GM23338 (cell line): ENCODE measurements at regions not wholly inside any gene's neighbourhood (a gene's known extent, or its start where the extent isn't known, plus 50 kb on each side); places are given as distances from the start of the nearest gene placed in this dataset.

Source experiments
- ATAC-seq: fragments of 200-7000 bp; cut with Tn5 transposase; 3 replicates; pipeline ENCODE4 v1.9.1; 2020
- DNase-seq: peaks from one replicate; pipeline ENCODE4 v3.0.0-alpha.2; 2015; ENCODE audit warnings: low spot score
- H2AFZ ChIP-seq: fragments of 200-600 bp; sonication (generic); 2 replicates; pipeline ENCODE4 v1.8.0; 2016; ENCODE audit warnings: antibody characterized with exemption, mild to moderate bottlenecking, moderate library complexity
- H3F3A ChIP-seq: fragments of 200-600 bp; sonication (generic); replicated peaks from 2 replicates; pipeline ENCODE4 v1.8.0; 2017; ENCODE audit warnings: antibody characterized with exemption, mixed run types, low read depth
- H3K27ac ChIP-seq: fragments of 200-600 bp; sonication (generic); 2 replicates; pipeline ENCODE4 v1.6.1; 2016; ENCODE audit warnings: low read depth
- H3K27me3 ChIP-seq: fragments of 200-600 bp; sonication (generic); 2 replicates; pipeline ENCODE4 v1.8.0; 2016; ENCODE audit warnings: mild to moderate bottlenecking, mixed run types, moderate library complexity; ENCODE audit not compliant: insufficient read depth
- H3K36me3 ChIP-seq: fragments of 200-600 bp; sonication (generic); 2 replicates; pipeline ENCODE4 v1.8.0; 2016; ENCODE audit warnings: mild to moderate bottlenecking; ENCODE audit not compliant: insufficient read depth
- H3K4me1 ChIP-seq: fragments of 200-600 bp; sonication (generic); 2 replicates; pipeline ENCODE4 v1.8.0; 2016; ENCODE audit warnings: mild to moderate bottlenecking, moderate library complexity; ENCODE audit not compliant: insufficient read depth
- H3K4me2 ChIP-seq: fragments of 200-600 bp; sonication (generic); 2 replicates; pipeline ENCODE4 v1.7.1; 2017; ENCODE audit warnings: mixed run types
- H3K4me3 ChIP-seq: fragments of 200-600 bp; sonication (generic); 2 replicates; pipeline ENCODE4 v1.6.1; 2016; ENCODE audit warnings: mixed run types
- H3K79me2 ChIP-seq: fragments of 200-600 bp; sonication (generic); replicated peaks from 2 replicates; pipeline ENCODE4 v1.8.0; 2017; ENCODE audit warnings: mild to moderate bottlenecking; ENCODE audit not compliant: insufficient read depth
- H3K9me2 ChIP-seq: fragments of 200-600 bp; sonication (generic); 2 replicates; pipeline ENCODE4 v1.8.0; 2017; ENCODE audit not compliant: insufficient read depth
- H4K20me1 ChIP-seq: fragments of 200-600 bp; sonication (generic); replicated peaks from 2 replicates; pipeline ENCODE4 v1.8.0; 2017; ENCODE audit warnings: mild to moderate bottlenecking; ENCODE audit not compliant: insufficient read depth
- H3K27ac Mint-ChIP-seq: 2 replicates; pipeline ENCODE4 v1.8.0; 2020; ENCODE audit warnings: inconsistent platforms, mild to moderate bottlenecking, moderate library complexity, mixed read lengths
- H3K27me3 Mint-ChIP-seq: 3 replicates; pipeline ENCODE4 v1.8.0; 2022; ENCODE audit warnings: low read depth, mild to moderate bottlenecking, moderate library complexity, mixed read lengths, inconsistent platforms; ENCODE audit not compliant: insufficient read depth, poor library complexity
- H3K36me3 Mint-ChIP-seq: 3 replicates; pipeline ENCODE4 v1.8.0; 2021; ENCODE audit warnings: low read depth, mild to moderate bottlenecking, inconsistent platforms, moderate library complexity, mixed read lengths
- H3K4me1 Mint-ChIP-seq: 3 replicates; pipeline ENCODE4 v1.8.0; 2020; ENCODE audit warnings: mild to moderate bottlenecking, inconsistent platforms, mixed read lengths
- H3K4me3 Mint-ChIP-seq: 3 replicates; pipeline ENCODE4 v1.8.0; 2021; ENCODE audit warnings: moderate library complexity, mild to moderate bottlenecking, inconsistent platforms, mixed read lengths
- H3K9me3 Mint-ChIP-seq: 3 replicates; pipeline ENCODE4 v1.8.0; 2020; ENCODE audit warnings: moderate library complexity, mild to moderate bottlenecking, inconsistent platforms, mixed read lengths
- CREB1 ChIP-seq: fragments of 250-450 bp; sonication (Bioruptor Pico); IDR thresholded peaks from 2 replicates; pipeline ENCODE4 v1.5.0; 2020; ENCODE audit warnings: low read depth, mild to moderate bottlenecking, moderate library complexity
- EZH2 ChIP-seq: fragments of 200-600 bp; sonication (generic); IDR thresholded peaks from one replicate; pipeline ENCODE4 v1.8.0; 2017; ENCODE audit warnings: antibody characterized with exemption, mild to moderate bottlenecking, low read depth; ENCODE audit not compliant: unreplicated experiment
- EZH2phosphoT487 ChIP-seq: fragments of 200-600 bp; sonication (generic); IDR thresholded peaks from one replicate; pipeline ENCODE4 v1.8.1; 2018; ENCODE audit warnings: antibody characterized with exemption; ENCODE audit not compliant: unreplicated experiment
- JUNB ChIP-seq: IDR thresholded peaks from one replicate; pipeline ENCODE4 v1.6.1; 2016; ENCODE audit warnings: antibody characterized with exemption; ENCODE audit not compliant: unreplicated experiment
- NANOG ChIP-seq: IDR thresholded peaks from 2 replicates; pipeline ENCODE4 v1.6.1; 2016; ENCODE audit warnings: antibody characterized with exemption, borderline replicate concordance
- POLR2AphosphoS5 ChIP-seq: IDR thresholded peaks from 2 replicates; pipeline ENCODE4 v1.6.1; 2016; ENCODE audit warnings: antibody characterized with exemption, low read depth
- STAT1 ChIP-seq: IDR thresholded peaks from one replicate; pipeline ENCODE4 v1.6.1; 2016; ENCODE audit warnings: antibody characterized with exemption; ENCODE audit not compliant: unreplicated experiment
- ZNF114 ChIP-seq: fragments of 250-450 bp; sonication (Bioruptor Pico); IDR thresholded peaks from 2 replicates; pipeline ENCODE4 v1.5.0; 2020; ENCODE audit warnings: mild to moderate bottlenecking, moderate library complexity
- ZNF331 ChIP-seq: fragments of 250-450 bp; sonication (Bioruptor Pico); IDR thresholded peaks from 2 replicates; pipeline ENCODE4 v1.5.0; 2020; ENCODE audit warnings: low read depth, mild to moderate bottlenecking, moderate library complexity
- TF ChIP-seq, protein P1 (sequence below): fragments of 250-450 bp; sonication (Bioruptor Pico); IDR thresholded peaks from 2 replicates; pipeline ENCODE4 v1.5.0; 2020; ENCODE audit warnings: mild to moderate bottlenecking, moderate library complexity
- TF ChIP-seq, protein P2 (sequence below), 2 experiments: fragments of 200-600 bp in 1 of 2; sonication (generic) in 1 of 2; conservative IDR thresholded peaks; 2 replicates each; pipeline versions ENCODE4 v1.5.1 to v1.6.1; 2016 to 2017; ENCODE audit warnings: antibody characterized with exemption in 2 of 2, low read depth in 2 of 2, mild to moderate bottlenecking in 2 of 2, moderate library complexity in 1 of 2
- TF ChIP-seq, protein P3 (sequence below): IDR thresholded peaks from one replicate; pipeline ENCODE4 v1.6.1; 2018; ENCODE audit warnings: antibody characterized with exemption; ENCODE audit not compliant: unreplicated experiment
- TF ChIP-seq, protein P4 (sequence below): IDR thresholded peaks from 2 replicates; pipeline ENCODE4 v1.6.1; 2016; ENCODE audit warnings: antibody characterized with exemption

DNA sequence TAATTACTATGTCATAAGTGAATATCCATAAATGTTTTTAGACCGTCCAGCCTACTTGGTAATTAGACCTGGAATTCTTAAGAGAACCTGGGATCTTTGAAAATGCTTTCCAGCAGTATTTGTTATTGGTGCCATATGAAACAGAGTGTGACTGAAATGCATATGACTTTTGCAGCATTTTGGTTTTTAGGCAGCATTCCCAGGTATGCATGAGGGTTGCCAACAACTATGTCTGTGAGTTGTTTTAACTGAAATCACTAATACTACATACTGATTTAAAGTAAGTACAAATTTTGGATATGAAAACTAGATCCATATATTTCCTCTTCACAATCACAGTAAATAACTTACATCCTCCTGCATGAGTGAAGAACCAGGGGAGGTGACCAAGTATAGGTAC, 437.7 kb upstream of the FAR2 start:
- H3K4me2 ChIP-seq = no peak overlapping the region
- H3K9me2 ChIP-seq = peaks cover 4% of the 10 kb centered on the region; the same call in 1 of the 2 replicates
- no peaks in the 10 kb centered on the region for H3K27me3 ChIP-seq
- no peaks in the 10 kb centered on the region for H3K79me2 ChIP-seq
- DNase-seq (no peak), ATAC-seq (no peak)
- H2AFZ ChIP-seq = no peak overlapping the region
- Mint-ChIP-seq H3K4me3 (no peak overlapping the region), H3K4me1 (no peaks in the 10 kb centered on the region), H3K27me3 (peaks cover 2% of the 10 kb centered on the region), H3K27ac (no peak overlapping the region), H3K36me3 (no peaks in the 10 kb centered on the region), H3K9me3 (no peaks in the 10 kb centered on the region)
- no peaks in the 10 kb centered on the region for H3K36me3 ChIP-seq
- H3K4me3 ChIP-seq = no peak overlapping the region
- H3K4me1 ChIP-seq = no peaks in the 10 kb centered on the region
- no peak overlapping the region for H3K27ac ChIP-seq
- no peaks in the 10 kb centered on the region for H3F3A ChIP-seq
- H4K20me1 ChIP-seq = no peaks in the 10 kb centered on the region
- TF ChIP-seq, protein P1, sequence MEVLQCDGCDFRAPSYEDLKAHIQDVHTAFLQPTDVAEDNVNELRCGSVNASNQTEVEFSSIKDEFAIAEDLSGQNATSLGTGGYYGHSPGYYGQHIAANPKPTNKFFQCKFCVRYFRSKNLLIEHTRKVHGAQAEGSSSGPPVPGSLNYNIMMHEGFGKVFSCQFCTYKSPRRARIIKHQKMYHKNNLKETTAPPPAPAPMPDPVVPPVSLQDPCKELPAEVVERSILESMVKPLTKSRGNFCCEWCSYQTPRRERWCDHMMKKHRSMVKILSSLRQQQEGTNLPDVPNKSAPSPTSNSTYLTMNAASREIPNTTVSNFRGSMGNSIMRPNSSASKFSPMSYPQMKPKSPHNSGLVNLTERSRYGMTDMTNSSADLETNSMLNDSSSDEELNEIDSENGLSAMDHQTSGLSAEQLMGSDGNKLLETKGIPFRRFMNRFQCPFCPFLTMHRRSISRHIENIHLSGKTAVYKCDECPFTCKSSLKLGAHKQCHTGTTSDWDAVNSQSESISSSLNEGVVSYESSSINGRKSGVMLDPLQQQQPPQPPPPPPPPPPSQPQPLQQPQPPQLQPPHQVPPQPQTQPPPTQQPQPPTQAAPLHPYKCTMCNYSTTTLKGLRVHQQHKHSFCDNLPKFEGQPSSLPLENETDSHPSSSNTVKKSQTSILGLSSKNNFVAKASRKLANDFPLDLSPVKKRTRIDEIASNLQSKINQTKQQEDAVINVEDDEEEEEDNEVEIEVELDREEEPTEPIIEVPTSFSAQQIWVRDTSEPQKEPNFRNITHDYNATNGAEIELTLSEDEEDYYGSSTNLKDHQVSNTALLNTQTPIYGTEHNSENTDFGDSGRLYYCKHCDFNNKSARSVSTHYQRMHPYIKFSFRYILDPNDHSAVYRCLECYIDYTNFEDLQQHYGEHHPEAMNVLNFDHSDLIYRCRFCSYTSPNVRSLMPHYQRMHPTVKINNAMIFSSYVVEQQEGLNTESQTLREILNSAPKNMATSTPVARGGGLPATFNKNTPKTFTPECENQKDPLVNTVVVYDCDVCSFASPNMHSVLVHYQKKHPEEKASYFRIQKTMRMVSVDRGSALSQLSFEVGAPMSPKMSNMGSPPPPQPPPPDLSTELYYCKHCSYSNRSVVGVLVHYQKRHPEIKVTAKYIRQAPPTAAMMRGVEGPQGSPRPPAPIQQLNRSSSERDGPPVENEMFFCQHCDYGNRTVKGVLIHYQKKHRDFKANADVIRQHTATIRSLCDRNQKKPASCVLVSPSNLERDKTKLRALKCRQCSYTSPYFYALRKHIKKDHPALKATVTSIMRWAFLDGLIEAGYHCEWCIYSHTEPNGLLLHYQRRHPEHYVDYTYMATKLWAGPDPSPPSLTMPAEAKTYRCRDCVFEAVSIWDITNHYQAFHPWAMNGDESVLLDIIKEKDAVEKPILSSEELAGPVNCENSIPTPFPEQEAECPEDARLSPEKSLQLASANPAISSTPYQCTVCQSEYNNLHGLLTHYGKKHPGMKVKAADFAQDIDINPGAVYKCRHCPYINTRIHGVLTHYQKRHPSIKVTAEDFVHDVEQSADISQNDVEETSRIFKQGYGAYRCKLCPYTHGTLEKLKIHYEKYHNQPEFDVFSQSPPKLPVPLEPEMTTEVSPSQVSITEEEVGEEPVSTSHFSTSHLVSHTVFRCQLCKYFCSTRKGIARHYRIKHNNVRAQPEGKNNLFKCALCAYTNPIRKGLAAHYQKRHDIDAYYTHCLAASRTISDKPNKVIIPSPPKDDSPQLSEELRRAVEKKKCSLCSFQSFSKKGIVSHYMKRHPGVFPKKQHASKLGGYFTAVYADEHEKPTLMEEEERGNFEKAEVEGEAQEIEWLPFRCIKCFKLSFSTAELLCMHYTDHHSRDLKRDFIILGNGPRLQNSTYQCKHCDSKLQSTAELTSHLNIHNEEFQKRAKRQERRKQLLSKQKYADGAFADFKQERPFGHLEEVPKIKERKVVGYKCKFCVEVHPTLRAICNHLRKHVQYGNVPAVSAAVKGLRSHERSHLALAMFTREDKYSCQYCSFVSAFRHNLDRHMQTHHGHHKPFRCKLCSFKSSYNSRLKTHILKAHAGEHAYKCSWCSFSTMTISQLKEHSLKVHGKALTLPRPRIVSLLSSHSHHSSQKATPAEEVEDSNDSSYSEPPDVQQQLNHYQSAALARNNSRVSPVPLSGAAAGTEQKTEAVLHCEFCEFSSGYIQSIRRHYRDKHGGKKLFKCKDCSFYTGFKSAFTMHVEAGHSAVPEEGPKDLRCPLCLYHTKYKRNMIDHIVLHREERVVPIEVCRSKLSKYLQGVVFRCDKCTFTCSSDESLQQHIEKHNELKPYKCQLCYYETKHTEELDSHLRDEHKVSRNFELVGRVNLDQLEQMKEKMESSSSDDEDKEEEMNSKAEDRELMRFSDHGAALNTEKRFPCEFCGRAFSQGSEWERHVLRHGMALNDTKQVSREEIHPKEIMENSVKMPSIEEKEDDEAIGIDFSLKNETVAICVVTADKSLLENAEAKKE (CRISPR knock-in tag) = no peak
- TF ChIP-seq STAT1 (no peak), ZNF114 (CRISPR knock-in tag) (no peak), CREB1 (CRISPR knock-in tag) (no peak), ZNF331 (no peak), NANOG (no peak), POLR2AphosphoS5 (no peak), EZH2phosphoT487 (no peak), EZH2 (no peak), JUNB (no peak)
- TF ChIP-seq, protein P2, sequence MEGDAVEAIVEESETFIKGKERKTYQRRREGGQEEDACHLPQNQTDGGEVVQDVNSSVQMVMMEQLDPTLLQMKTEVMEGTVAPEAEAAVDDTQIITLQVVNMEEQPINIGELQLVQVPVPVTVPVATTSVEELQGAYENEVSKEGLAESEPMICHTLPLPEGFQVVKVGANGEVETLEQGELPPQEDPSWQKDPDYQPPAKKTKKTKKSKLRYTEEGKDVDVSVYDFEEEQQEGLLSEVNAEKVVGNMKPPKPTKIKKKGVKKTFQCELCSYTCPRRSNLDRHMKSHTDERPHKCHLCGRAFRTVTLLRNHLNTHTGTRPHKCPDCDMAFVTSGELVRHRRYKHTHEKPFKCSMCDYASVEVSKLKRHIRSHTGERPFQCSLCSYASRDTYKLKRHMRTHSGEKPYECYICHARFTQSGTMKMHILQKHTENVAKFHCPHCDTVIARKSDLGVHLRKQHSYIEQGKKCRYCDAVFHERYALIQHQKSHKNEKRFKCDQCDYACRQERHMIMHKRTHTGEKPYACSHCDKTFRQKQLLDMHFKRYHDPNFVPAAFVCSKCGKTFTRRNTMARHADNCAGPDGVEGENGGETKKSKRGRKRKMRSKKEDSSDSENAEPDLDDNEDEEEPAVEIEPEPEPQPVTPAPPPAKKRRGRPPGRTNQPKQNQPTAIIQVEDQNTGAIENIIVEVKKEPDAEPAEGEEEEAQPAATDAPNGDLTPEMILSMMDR (conservative IDR thresholded peaks at IDR 0.05; ENCODE audit: low read depth in 2 of 2) = no peak
- TF ChIP-seq, protein P3, sequence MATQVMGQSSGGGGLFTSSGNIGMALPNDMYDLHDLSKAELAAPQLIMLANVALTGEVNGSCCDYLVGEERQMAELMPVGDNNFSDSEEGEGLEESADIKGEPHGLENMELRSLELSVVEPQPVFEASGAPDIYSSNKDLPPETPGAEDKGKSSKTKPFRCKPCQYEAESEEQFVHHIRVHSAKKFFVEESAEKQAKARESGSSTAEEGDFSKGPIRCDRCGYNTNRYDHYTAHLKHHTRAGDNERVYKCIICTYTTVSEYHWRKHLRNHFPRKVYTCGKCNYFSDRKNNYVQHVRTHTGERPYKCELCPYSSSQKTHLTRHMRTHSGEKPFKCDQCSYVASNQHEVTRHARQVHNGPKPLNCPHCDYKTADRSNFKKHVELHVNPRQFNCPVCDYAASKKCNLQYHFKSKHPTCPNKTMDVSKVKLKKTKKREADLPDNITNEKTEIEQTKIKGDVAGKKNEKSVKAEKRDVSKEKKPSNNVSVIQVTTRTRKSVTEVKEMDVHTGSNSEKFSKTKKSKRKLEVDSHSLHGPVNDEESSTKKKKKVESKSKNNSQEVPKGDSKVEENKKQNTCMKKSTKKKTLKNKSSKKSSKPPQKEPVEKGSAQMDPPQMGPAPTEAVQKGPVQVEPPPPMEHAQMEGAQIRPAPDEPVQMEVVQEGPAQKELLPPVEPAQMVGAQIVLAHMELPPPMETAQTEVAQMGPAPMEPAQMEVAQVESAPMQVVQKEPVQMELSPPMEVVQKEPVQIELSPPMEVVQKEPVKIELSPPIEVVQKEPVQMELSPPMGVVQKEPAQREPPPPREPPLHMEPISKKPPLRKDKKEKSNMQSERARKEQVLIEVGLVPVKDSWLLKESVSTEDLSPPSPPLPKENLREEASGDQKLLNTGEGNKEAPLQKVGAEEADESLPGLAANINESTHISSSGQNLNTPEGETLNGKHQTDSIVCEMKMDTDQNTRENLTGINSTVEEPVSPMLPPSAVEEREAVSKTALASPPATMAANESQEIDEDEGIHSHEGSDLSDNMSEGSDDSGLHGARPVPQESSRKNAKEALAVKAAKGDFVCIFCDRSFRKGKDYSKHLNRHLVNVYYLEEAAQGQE = no peak
- TF ChIP-seq, protein P4, sequence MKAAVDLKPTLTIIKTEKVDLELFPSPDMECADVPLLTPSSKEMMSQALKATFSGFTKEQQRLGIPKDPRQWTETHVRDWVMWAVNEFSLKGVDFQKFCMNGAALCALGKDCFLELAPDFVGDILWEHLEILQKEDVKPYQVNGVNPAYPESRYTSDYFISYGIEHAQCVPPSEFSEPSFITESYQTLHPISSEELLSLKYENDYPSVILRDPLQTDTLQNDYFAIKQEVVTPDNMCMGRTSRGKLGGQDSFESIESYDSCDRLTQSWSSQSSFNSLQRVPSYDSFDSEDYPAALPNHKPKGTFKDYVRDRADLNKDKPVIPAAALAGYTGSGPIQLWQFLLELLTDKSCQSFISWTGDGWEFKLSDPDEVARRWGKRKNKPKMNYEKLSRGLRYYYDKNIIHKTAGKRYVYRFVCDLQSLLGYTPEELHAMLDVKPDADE = no peak
